GM19025 (cell line): ENCODE measurements at regions not wholly inside any gene's neighbourhood (a gene's known extent, or its start where the extent isn't known, plus 50 kb on each side); places are given as distances from the start of the nearest gene placed in this dataset.
"Not testable (repeated sequence)": the region's sequence is repeated elsewhere in the genome, so short reads cannot be mapped to it uniquely, and the experiment has no call there.

Experiments used
- ATAC-seq: cut with Tn5 transposase; IDR thresholded peaks from one replicate; pipeline ENCODE4 v1.9.1; 2021; ENCODE audit warnings: mild to moderate bottlenecking, low read depth, moderate library complexity; ENCODE audit not compliant: unreplicated experiment

- no peak for ATAC-seq
Observed at GRCh38 chr13:81562598-81562997, 1221.7 kb upstream of the SPRY2 start.

- ATAC-seq, result no peak
Observed at GRCh38 chr13:81551036-81551435, 1210.1 kb upstream of the SPRY2 start.

- not testable (repeated sequence) for ATAC-seq
Observed at GRCh38 chr13:81546294-81546693, 1205.4 kb upstream of the SPRY2 start.

- ATAC-seq, result no peak
Observed at GRCh38 chr13:81540777-81541176, 1199.9 kb upstream of the SPRY2 start.

GRCh38 chr13:81539643-81540150, 1198.8 kb upstream of the SPRY2 start:
- ATAC-seq, result no peak

GRCh38 chr13:81498969-81499368, 1158.0 kb upstream of the SPRY2 start:
- ATAC-seq, result no peak

- ATAC-seq, result peak; percentile 81
Observed at GRCh38 chr13:81493144-81493543, 1152.2 kb upstream of the SPRY2 start.

GRCh38 chr13:81492449-81492848, 1151.5 kb upstream of the SPRY2 start:
- ATAC-seq, result no peak

GRCh38 chr13:81488021-81488420, 1147.1 kb upstream of the SPRY2 start:
- no peak for ATAC-seq

GRCh38 chr13:81487151-81487550, 1146.2 kb upstream of the SPRY2 start:
- ATAC-seq, result no peak

- ATAC-seq, result peak; percentile 74
Observed at GRCh38 chr13:81480634-81481033, 1139.7 kb upstream of the SPRY2 start.

GRCh38 chr13:81473366-81473899, 1132.5 kb upstream of the SPRY2 start:
- no peak for ATAC-seq

- ATAC-seq, result no peak
Observed at GRCh38 chr13:81458170-81458569, 1117.2 kb upstream of the SPRY2 start.

GRCh38 chr13:81446441-81446840, 1105.5 kb upstream of the SPRY2 start:
- no peak for ATAC-seq

- no peak for ATAC-seq
Observed at GRCh38 chr13:81442904-81443303, 1102.0 kb upstream of the SPRY2 start.

GRCh38 chr13:81425286-81425685, 1084.4 kb upstream of the SPRY2 start:
- no peak for ATAC-seq

GRCh38 chr13:81409284-81409683, 1068.4 kb upstream of the SPRY2 start:
- ATAC-seq, result no peak

- no peak for ATAC-seq
Observed at GRCh38 chr13:81408647-81409046, 1067.7 kb upstream of the SPRY2 start.

GRCh38 chr13:81406639-81407292, 1065.8 kb upstream of the SPRY2 start:
- peak; percentile 91 for ATAC-seq

GRCh38 chr13:81406022-81406421, 1065.1 kb upstream of the SPRY2 start:
- no peak for ATAC-seq

- no peak for ATAC-seq
Observed at GRCh38 chr13:81396192-81396591, 1055.3 kb upstream of the SPRY2 start.

GRCh38 chr13:81395368-81395767, 1054.4 kb upstream of the SPRY2 start:
- no peak for ATAC-seq
